CD4-positive, alpha-beta T cell treated with Interleukin-4 for 1 hour (primary cell): ENCODE measurements at regions not wholly inside any gene's neighbourhood (a gene's known extent, or its start where the extent isn't known, plus 50 kb on each side); places are given as distances from the start of the nearest gene placed in this dataset.

Source experiments
- DNase-seq, 2 donors: peaks; one replicate each; pipeline ENCODE4 v3.0.0-alpha.2; 2020 to 2022

DNA sequence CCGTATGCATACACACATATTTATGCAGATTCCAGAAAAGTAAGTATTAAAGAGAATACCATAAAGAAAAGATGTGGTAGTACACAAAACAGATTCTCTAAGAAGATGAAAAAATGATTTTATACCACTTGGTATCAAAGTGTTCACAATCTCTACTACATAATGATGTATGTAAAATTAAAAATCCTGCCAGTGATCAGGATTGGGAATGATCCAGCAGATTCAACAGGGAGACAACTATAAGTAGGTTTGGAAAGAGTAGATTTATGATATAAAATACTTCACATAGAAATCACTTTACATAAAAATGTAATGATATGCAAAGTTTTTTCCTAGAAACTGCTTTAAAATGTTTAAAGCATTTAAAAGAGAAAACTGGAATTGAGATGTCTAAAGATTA is 447.0 kb downstream of the CNTNAP4 start:
- DNase-seq, result no peak

DNA sequence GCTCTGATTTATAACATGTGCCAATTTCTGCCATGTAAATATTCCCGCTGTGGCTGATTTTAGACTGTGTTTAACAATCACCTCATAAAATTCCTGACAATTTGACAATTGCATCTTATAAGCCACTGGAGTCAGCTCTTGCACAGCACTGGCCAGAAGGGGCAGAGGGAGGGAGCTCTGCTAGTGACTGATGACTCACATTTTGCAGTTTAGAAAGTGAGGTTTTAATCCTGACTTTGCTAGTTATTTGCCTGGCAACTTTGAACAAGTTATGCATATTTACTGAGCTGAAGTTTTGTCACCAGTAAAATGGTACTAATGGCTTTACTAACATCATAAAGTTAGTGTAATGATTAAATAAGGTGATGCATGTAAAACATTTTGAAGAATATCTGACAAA is 452.3 kb downstream of the CNTNAP4 start:
- DNase-seq, result no peak

DNA sequence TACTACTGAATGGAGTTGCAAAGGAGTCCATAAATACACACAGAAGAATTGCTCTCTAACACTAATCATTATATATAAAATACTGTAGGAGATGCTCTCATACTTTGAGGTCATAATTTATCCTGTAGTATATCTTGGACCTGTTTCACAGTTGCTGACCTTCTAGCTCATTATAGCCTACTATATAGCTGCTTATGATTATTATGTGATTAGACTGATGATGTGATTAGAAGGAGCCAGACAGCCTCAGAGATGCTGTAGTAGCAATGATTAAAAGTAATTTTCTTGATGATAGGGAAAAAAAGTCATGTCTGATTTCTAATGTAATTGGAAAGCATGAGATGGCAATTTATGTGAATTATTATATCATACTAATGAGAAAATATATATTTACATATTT is 455.7 kb downstream of the CNTNAP4 start:
- no peak for DNase-seq

DNA sequence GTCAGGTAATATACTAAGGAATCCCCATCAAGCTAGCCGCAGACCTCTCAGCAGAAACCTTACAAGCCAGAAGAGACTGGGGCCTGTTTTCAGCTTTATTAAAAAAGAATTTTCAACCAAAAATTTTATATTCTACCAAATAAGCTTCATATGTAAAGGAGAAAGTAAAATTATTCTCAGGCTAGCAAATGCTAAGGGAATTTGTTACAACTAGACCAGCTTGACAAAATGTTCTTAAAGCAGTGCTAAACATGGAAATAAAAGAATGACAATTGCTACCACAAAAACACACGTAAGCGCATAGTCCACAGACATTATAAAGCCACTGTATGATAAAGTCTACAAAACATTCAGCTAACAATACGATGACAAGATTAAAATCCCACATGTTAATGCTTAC is 449.4 kb upstream of the MON1B start:
- DNase-seq, result no peak

DNA sequence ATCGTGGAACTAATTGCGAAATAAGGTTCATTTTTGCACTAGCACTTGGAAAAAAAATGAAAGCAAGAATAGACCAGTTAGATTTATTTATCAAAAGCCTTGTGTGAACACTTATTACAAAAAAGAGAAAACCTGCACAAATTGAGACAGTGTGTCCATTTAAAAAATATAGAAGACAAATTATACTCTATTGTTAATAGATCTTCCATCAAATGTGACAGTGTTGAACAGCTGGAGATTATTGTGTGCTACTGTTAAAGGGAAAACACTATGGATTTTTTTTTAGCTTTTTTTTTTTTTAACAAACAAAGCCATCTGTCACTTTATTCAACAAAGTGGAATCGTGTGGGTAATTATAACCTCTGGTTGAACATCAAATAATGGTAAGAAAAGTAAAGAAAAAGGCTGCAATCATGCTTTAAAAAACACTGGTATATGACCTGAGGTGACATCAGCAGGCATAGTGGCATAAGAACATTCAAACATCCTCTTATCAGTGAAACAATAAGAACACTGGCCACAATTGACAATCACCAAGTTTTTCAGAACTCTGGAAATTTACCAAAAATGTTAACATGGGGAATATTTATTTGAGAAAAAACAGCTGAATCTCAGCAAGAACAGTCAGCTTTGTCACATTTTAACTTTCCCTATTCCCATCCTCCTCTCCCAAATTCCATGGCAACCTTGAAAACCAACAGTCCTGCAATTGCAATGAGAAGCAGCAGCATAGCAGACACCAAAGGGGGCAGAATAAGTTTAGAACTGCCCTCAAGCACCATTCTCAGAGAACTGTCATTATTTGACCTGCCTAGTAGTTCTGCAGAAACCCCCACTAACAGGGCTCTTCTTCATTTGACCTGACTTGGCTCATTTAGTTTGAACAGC is 442.3 kb upstream of the MON1B start:
- DNase-seq, result no peak

DNA sequence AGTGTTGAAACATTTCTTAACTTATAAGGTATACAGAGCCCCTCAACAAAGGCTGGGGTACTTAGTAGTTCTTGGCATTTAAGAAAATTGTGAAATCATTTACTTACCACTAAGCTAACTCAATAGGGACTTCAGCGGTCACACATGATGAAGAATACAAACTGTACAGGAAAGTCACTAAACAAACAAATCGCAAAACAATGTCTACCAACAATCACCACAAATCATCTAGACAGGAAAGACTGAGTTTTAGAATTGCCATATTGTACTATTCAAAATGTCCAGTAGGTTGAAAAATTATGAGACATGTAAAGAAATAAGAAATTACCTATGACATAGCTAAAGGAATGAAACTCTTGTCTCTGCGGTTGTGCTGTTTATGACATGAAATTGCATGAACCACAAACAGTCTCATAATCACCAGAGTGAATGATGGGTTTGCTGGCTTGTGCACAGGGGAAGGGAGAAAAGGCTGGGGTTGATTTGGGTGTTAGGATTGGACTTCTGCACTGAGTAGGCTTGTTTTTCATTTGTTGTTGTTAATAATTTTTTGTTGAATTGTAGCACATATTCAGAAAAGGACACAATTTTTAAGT is 441.1 kb upstream of the MON1B start:
- DNase-seq, result no peak

DNA sequence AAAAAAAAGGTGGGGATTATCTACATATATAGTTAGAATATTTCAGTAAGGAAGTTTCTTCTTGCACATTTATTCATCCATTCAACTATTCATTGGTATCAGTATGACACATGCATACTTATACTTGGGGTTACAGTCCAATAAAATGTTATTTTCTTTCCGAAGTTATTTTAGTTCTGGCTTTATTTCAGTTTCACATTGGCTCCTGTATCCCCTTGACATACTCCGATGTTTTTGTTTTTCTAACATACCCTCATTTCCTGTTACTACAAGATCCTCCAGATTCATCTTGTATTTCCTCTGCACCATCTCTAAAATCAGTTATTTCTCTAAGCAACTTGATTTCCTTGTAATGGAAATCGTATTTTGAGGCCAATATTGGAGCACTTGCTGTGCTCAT is 435.5 kb upstream of the MON1B start:
- no peak for DNase-seq

DNA sequence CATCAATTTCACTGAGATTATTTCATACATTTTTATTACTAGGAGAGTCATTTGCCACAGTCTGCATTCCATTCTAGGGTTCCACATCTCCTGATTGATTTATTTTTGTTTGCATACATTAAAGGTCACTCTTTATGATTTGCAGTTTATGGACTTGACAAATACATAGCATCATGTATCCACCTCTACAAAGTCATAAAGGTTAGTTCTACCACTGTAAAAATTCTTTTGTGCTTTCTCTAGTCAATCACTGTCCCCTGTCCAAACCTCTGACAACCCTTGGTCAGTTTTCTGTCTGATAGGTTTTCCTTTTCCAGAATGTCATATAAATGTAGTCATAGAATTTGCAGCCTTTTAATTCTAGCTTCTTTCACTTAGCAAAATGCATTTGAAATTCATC is 434.6 kb upstream of the MON1B start:
- DNase-seq, result no peak

DNA sequence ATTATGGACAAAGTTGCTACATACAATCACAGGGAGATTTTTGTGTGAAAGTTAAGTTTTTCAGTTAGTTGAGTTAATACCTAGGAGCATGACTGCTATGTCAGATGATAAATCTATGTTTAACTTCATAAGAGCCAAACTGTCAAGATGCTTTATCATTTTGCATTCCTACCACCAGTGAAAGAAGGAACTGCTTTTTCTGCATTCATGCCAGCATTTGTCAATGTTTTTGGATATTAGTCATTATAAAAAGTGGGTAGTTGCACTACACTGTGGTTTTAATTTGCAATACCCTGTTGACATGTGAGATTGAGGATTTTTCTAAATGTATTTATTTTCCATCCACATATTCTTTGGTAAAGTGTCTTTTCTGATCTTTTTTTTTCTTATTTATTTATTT is 434.0 kb upstream of the MON1B start:
- DNase-seq, result no peak

DNA sequence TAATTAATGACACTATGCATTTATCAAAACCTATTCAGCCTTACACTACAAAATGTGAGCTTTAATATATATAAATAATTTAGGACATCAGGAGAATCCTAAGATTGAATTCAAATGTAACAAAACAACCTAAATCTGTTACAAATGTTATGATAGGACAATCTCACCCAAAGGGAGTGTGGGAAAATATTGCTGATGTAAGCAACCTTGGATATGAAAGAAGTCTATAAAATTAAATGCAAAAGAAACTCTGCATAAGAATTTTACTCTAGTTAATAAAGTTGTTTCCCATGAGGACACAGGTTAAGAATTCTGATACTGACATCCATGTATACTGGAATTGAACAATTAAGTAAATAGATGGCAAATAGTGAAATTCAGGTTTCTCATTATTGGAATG is 424.5 kb upstream of the MON1B start:
- no peak for DNase-seq

DNA sequence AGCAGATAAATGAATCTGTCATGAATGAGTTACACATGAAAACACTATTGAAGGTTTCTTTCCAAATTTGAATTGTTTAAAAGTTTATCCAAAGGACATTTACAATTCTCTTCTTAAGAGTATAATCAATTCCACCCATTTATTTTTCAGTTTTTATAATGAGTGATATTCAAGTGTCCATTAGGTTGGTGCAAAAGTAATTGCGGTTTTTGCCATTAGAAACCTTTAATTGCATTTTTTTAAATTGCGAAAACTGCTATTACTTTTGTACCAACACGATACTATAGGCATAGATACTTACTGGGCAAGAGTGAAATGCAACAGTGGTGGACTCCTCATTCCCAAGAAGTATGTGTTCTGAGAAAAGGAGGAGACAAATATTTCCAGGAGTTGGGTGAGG is 422.7 kb upstream of the MON1B start:
- DNase-seq, result no peak

DNA sequence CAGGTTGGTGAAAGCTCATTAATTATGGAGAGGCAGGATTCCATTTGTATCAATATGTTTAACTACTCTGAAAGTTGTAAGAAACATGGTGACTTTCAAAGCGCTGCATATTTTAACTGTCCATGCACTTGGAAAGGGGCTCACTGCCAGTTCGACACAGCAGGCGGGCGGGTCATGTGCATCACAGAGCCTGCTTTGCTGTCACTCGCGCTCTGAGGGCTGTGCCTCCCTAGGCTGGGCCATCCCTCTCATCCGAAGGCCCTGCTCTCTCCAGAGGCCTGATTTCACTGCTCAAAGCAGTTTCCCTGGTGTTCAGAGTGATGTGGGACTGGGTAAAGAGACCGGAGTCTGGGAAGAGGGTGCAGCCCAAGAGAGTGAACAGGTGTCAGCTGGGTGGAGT is 422.0 kb upstream of the MON1B start:
- DNase-seq, result no peak

DNA sequence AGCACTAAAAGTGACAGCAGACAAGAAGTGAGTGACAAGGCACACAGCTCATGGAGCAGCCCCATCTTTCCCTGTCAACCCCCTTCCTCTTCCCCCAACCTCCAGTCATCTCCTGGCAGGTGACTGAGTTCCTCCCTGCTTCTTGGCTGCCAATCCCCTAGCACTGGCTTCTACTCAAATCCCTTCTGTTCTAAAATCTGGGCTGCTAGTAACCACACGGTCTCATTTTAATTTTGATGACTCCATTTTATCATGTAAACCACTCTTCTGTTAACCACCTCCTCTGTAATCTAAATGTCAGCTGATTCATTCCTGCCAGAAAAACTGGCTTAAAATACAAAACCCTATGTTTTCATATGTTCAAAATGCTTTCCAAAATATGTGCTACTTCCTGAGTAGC is 419.8 kb upstream of the MON1B start:
- no peak for DNase-seq

DNA sequence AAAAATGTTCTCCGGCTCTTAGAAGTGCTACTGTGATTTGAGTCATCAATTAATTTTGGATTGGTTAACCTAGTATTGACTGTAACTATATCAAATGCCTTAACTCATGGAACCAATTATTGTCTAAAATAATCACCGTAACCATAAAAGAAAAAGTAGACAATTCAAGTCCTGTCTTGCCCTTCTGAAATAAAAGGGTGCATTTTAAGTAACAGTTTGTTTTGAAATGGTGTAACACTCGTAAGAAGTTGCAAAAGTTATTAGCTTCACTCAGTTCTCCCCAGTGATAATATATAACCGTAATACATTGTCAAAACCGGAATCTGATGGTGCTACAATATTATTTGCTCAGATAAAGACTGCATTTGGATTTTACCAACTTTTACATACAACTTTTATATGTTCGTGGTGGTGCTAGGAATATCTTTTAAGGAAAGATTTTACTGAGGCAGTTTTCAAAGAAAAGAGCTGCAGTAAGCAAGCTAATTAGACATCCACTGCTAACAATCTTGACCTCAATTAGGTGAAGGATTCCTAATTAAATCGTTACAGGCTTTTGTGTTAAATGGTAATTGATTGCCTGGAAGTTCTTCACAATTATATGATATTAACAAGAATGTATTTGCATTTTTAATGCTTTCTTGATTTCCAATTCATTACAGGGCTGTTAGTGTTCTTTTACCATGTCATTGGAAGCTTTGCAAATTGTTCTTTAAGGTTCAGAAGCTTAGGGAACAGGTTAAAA is 413.1 kb upstream of the MON1B start:
- DNase-seq, result no peak

DNA sequence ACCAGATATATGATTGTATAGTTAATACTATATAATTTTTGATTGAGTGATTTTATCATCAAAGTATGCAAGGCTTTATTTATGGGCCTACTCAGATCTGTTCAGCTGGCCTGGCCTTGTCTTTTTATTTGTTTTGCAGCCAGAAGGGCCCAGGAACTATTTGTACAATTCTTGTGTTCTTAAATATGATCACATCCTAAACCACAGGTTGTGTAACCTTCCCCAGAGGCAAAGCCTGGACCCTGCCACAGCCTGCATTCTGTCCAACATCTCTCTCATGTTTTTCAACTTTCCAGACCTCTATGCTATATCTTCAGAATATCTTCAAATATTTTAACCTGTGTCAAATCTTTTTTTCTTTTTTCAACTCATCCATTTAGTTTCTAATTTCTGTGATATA is 410.4 kb upstream of the MON1B start:
- no peak for DNase-seq

DNA sequence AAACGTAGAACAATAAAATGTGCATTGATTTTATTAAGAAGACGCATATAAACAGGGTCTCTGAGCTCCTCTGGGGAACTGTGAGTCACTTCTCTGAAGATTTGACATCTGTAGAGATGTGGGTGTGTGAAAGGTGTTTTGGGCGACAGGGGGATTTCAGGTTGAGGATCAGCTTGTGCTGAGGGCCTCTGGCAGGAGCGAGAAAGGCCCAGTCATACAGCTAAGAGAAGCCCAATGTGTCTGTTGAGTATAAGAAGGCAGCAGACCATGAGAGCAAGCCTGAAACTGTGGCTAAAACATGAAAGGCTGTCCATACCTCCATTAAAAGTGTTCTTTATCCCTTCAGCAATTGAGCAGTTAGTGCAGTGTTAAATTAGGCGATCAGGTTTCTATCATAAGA is 406.5 kb upstream of the MON1B start:
- no peak for DNase-seq

DNA sequence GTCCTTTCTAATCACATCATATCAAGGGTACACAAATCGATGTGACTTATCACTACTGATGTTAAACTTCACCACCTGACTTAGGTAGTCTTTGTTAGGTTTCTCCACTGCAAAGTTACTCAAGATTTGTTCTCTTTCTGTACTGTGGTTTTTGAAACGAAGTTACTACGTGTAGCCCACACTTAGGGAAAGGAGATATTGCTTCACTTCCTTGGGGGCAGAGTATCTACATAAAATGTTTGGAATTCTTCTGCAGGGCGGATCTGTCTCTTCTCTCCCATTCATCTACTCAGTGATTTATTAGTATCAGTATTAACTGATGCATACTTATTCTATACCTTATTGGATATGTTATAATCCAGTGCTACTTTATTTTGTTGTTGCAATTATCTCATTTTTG is 403.6 kb upstream of the MON1B start:
- no peak for DNase-seq

DNA sequence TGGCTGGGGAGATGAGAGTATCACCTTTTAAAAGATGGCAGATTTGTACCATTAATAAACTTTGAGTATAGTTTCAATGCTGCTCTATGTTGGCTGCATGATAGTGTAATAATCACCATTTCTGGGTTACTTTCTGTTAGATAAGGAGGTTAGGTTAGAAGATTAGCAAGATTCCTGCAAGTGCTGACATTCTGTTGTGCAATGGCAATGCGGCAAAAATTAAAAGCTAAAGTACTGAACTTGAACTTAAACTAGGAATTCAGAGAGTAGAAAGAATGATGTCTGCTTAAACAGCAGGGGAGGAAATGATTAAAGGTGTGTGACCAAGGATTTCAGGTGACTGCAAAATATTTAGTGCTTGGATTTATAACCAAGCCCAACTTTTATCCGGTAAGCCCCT is 399.8 kb upstream of the MON1B start:
- DNase-seq, result no peak

DNA sequence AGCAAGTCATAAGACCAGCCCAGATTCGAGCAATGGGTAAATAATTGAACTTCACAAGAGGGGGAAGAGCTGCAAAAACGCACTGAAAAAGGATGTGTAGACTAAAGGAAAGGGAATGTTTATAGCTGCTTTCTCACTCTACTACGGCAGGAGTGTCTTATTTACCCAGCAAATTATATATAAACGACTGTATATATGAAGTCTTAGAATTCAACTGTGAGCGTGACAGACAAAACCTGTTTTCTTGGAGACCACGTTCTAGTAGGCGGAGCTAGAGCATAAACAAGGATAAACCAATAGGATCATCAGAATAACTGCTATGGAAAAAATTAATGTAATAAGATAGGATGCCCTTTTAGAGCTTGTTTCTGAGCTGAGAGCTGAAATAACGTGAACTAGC is 394.6 kb upstream of the MON1B start:
- no peak for DNase-seq

DNA sequence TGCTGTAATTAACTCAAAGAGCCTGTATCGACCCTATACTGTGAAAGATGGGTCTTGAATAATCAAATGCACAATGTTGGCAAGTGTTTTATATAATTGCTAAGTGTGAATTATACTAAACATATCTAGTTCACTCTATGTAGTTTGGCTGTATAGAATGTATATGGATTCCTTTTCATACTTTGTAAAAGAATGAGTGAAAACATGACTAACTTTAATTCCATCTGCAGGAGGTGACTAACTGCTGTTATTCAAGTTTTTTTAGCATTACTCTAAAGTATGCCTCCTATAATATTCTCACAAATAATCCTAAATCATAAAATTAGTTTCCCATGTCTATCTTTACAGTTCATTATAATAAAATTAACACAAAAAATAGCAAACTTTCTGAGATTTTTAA is 394.0 kb upstream of the MON1B start:
- no peak for DNase-seq

DNA sequence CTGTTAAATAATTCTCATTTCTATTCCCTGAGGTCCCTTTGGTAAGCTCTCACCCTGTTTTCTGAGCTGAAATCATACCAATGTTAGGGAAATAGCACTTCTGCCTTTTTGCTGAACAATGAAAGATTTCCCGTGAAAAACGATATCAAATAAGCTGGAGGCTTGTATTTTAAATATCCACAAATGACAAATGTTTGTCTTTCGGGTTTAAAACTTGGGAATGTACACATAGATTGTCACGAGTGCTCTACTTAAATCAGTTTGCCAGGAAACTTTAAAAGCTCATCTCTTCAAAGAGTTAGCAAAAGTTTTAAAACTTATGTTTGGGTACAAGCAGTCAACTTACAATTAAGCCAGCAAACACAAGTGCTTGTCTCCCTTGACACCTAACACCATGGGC is 393.5 kb upstream of the MON1B start:
- DNase-seq, result no peak

DNA sequence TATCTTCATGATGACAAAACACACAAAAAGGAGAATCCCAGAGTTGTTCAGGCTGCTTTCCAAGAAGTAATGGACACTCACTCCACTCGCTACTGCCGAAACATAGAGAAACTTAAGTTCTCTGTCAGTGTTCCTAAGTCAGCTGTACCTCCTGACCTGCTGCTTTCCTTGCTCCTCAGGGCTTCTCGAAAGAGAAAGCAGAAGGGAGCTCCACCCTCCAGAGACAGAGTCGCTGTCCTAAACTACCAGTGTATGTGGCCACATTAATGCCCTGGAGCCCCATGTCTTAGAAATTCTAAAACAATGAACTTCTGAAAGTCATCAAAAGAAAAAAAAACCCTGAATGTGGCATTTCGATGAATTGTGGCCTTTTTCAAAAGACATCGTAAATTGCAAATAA is 390.8 kb upstream of the MON1B start:
- no peak for DNase-seq

DNA sequence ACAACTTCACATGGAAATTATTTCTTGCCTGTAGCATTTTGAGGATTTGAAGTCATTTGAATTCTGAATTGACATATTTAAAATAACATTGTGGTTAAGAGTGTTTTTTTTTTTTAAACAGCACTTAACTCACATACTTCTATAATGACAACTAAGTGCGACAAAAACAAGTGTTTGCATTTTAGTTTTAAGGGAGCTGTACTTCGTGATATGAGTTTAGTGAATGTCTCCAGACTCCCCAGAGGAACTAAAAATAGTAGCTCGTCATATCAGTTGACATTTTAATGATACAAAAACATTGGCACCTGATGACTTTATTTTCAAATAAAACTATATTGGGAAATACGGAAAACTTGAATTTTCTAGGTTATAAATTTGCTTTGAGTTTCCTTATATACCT is 389.6 kb upstream of the MON1B start:
- DNase-seq, result no peak

DNA sequence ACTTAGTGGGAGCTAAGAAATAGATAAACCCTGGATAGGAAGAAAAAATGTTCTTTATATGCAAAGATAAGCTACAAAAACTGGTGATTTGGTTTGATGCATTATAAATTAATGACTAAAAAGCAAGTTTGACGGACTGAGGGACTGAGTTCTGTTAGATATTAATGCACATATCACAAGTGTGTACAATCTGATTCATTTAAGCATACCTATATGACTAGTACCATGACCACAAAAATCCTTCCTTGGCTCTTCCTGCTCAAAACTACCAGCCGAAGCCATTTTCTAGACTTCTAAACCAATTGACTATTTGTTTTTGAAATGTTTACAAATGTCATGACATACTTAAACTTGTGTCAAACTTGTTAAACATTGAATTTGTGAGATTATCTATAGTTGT is 374.5 kb upstream of the MON1B start:
- no peak for DNase-seq
